ENCODE measurements at regions not wholly inside any gene's neighbourhood (a gene's known extent, or its start where the extent isn't known, plus 50 kb on each side); places are given as distances from the start of the nearest gene placed in this dataset.

DNA sequence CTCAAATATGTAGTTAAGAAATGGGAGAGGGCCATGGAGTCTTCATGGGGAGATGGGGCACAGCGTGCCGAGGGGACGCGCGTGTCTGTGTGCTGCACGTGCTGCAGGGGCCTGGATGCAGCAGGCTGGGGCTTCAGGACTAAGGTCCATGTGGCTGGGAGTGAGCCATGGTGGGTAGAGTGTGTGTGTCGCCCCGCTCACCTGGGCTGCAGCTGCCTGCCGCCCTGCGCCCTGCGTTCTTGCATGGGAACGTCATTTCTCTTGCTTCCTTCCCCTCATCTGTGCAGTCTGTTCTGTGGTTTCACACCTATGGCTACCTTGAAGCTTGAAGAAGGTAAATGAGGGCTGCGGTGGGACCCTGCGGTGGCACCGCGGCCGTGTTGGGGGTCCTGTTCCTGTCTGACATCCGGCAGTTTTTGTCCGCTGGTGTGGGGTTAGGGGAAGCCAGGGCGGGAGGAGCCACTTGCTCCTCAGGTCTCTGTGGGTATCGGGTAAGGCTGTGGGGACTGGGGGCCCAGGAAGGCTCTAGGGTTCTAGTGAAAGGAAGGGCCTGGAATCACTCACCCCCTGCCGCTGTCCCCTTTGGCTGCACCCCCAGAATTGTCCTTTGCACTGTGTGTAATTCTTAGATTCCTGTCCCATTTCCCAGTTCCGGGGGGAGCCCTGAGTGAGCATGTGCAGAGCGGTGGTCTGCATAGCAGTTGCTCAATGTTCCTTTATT is 54.1 kb upstream of the HS6ST1 start:
- TF ChIP-seq, protein P1, sequence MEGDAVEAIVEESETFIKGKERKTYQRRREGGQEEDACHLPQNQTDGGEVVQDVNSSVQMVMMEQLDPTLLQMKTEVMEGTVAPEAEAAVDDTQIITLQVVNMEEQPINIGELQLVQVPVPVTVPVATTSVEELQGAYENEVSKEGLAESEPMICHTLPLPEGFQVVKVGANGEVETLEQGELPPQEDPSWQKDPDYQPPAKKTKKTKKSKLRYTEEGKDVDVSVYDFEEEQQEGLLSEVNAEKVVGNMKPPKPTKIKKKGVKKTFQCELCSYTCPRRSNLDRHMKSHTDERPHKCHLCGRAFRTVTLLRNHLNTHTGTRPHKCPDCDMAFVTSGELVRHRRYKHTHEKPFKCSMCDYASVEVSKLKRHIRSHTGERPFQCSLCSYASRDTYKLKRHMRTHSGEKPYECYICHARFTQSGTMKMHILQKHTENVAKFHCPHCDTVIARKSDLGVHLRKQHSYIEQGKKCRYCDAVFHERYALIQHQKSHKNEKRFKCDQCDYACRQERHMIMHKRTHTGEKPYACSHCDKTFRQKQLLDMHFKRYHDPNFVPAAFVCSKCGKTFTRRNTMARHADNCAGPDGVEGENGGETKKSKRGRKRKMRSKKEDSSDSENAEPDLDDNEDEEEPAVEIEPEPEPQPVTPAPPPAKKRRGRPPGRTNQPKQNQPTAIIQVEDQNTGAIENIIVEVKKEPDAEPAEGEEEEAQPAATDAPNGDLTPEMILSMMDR (IDR thresholded peaks at IDR 0.05; ENCODE audit: low read depth, low read length), result no peak
- DNase-seq (ENCODE audit: low read depth in 2 of 2), result no peak
- H3K4me3 ChIP-seq (replicated peaks in 1 of 2; ENCODE audit: low read depth in 2 of 2, low read length in 2 of 2), result no peak overlapping the region

DNA sequence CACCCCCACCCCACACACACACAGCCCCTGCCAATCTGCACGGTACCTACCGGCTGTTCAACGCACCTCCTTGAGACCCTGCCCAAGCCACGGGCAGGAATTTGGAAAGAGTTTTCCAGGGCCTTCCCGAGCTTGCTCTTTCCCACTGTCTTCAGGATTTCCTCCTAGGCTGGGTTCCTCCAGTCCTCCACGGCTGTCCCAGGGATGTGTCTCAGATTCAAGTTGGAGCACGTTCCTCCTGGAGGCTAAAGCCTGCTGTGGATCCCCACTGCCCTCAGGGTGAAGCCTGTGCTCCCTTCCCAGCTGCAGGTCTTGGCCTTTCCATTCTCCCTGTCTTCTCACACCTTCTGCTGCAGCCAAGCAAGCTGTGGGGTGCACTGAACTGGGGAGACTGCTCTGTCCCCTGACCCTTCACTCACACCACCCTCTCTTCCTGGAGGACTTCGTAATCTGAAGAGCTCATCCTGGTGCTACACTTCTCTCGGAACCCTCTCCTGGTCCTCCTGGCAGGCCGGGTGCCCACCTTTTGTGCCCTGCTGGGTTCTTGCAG is 54.9 kb upstream of the HS6ST1 start:
- DNase-seq (ENCODE audit: low read depth in 2 of 2), result no peak
- TF ChIP-seq, protein P1 (IDR thresholded peaks at IDR 0.05; ENCODE audit: low read depth, low read length), result no peak

DNA sequence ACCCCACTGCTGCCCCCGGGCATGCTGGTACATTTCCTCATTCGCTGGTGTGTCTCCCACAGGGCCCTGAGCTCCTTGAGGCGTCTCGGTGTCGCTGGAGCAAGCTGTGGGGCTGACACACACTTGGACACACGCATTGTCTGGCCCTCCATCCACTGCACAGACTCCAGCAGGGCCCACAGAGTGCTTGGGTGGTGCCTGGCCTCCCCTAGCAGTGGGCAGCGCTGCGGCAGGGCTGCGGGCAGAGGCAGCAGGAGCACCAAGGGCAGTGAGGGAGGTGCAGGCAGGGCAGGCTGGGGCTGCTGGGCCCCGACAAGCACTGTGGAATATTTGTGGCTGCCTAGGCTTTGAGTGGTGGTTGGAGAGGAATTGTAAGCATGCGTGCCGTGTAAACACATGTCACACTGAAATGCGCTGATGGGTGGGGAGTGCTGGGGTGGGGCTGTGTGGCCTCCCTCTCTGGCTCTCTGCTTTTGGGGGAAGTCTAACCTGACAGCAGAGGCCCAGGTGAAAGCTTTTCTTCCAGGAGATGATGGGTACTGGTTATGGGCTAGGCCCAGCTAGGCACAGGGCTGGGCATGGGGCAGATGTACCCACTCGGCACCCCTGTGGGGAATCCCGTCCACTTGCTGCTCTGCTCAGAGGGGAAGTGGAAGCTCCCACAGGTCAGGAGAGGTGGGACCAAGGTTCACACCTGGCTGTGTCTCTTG is 55.5 kb upstream of the HS6ST1 start:
- H3K4me3 ChIP-seq (replicated peaks in 1 of 2; ENCODE audit: low read depth in 2 of 2, low read length in 2 of 2), result no peak overlapping the region
- DNase-seq (ENCODE audit: low read depth in 2 of 2), result peak in 1 of 2 donors; percentile 67
- TF ChIP-seq, protein P1 (IDR thresholded peaks at IDR 0.05; ENCODE audit: low read depth, low read length), result no peak

More for the DNA sequence above, 54.9 kb upstream of the HS6ST1 start:
- H3K4me3 ChIP-seq (replicated peaks in 1 of 2; ENCODE audit: low read depth in 2 of 2, low read length in 2 of 2), result no peak overlapping the region

DNA sequence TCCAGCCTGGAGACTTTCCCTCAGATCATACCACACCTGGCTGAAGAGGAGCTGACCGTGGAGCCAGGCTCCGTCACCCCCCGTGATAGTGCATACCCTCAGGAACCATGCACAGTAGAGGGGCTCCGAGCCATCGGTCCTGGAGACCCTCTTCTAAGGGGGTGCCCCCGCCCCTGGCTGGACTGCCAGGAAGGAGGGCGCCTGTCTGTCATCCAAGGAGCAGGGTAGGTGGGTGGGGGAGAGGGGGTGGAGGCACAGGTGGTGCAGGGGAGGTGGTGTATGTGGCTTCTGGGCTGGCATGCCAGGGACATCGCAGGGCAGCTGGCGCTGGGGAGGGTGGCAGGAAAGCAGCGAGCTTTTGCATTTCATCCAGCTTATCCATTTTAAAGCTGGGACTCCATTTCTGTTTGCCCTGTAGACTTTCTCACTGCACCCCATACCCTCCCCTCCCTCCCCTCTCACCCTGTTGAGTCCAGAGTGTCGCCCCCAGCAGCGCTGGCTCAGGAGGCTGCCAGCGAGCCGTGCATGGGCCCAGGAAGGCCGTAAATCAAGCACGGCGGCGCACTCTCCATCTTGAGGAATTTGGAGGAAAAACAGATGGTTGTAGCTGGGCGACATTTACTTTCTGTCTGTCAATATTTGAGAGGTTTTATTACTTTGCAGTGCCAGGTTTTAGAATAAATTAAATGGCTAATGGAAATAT is 56.2 kb upstream of the HS6ST1 start:
- no peak overlapping the region for H3K4me3 ChIP-seq (replicated peaks in 1 of 2; ENCODE audit: low read depth in 2 of 2, low read length in 2 of 2)
- TF ChIP-seq, protein P1 (IDR thresholded peaks at IDR 0.05; ENCODE audit: low read depth, low read length), result no peak
- no peak for DNase-seq (ENCODE audit: low read depth in 2 of 2)

DNA sequence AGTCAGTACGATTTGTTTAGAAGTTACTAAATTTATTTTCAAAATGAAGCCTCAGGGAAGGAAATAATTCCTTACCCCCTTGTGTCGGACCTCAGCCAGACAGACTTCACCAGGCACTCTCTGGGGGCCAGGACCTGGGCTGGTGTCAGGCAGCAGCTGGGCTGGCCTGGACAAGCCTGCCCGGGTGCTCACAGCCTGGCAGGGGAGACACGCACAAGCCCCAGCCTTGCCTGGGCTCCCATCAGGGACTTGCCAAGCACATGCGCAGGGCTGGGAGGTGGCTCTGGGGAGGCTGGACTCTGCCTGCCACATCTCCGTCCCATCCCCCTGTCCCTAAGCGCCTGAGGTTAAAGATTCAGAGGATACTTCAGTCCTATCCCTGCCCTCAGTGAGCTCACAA is 56.8 kb upstream of the HS6ST1 start:
- TF ChIP-seq, protein P1 (IDR thresholded peaks at IDR 0.05; ENCODE audit: low read depth, low read length), result no peak
- no peak overlapping the region for H3K4me3 ChIP-seq (replicated peaks in 1 of 2; ENCODE audit: low read depth in 2 of 2, low read length in 2 of 2)
- DNase-seq (ENCODE audit: low read depth in 2 of 2), result no peak

DNA sequence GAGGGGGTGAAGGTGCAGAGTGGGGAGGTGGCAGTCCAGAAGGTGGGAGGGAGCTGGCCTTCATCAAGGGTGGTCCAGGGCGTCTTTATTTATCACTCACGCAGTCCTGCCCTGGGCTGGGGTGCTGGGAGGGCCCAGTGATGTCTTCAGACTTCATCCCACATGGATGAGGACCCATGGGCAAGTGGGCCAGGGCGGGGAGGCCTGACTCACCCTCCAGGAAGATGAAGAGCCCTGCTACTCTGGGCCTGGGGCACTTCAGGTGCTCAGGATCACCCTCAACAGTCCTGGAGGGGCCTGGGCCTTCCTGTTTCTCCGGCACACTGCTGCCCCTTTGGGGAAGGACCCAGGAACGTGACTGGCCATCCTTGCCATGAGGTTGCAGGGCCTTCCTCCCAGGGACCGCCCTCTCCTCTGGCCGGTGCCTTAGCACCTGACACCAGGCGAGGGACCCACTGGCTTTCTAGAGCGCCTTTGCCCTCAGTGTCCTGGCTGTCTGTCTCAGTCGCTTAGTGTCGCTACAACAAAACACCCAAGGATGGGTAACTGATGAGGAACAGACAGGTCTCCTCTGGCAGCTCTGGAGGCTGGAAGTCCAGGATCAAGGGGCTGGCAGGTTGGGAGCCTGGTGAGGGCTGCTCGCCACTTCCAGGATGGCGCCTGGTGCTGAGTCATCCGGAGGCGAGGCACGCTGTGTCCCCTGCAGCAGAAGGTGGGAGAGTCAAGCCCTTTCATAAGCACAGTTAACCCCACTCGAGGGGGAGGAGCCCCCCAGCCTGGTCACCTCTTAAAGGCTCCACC is 57.8 kb upstream of the HS6ST1 start:
- no peak overlapping the region for H3K4me3 ChIP-seq (replicated peaks in 1 of 2; ENCODE audit: low read depth in 2 of 2, low read length in 2 of 2)
- TF ChIP-seq, protein P1 (IDR thresholded peaks at IDR 0.05; ENCODE audit: low read depth, low read length), result no peak
- no peak for DNase-seq (ENCODE audit: low read depth in 2 of 2)
